ENCODE measurements at regions not wholly inside any gene's neighbourhood (a gene's known extent, or its start where the extent isn't known, plus 50 kb on each side); places are given as distances from the start of the nearest gene placed in this dataset.
"Not testable (repeated sequence)": the region's sequence is repeated elsewhere in the genome, so short reads cannot be mapped to it uniquely, and the experiment has no call there.

DNA sequence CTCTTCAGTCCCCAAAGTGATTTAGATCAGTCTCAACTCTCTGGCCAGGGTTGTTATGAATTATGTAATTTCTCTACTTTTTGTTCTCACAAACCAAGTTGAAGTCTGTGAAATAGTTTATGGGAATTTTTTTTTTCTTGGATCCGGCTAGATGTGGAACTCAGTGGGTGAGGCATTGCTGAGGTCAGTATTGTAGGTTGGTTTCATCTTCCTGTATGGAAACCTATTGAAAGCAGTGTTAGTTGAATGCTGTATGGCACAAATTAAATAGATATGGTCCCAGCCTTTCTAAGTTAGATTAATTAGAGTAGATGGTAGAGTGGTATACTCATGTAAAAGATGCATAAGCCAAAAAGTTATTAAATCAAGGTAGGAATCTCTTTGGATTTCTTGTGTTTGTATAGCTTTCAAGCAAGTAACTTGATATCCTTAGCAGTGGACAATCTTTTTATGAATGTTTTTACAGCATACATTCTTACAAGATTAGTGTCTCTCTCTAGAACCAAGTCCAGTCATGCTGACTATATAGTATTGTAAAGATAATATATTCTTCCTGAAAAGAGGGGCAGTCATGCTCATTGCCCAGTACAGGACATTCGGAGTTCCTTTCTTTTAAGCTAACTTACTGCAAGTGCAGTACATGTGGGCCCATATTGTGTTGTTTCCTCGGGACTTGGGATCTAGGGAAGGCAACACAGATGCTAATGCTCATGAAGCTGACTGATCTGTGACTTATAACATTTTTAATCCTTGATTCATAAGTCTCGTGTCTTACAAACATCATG lies 2541.1 kb downstream of the PCDH9 start:
- no peak for TF ChIP-seq TCF4 (CRISPR knock-in tag; IDR thresholded peaks at IDR 0.05; ENCODE audit: borderline replicate concordance)
- no peak for TF ChIP-seq CREB5 (CRISPR knock-in tag; IDR thresholded peaks at IDR 0.05; ENCODE audit: low read depth)
- no peak for TF ChIP-seq BACH2 (CRISPR knock-in tag; IDR thresholded peaks at IDR 0.05; ENCODE audit: borderline replicate concordance)
- TF ChIP-seq GLIS3 (CRISPR knock-in tag; IDR thresholded peaks at IDR 0.05), result no peak
- TF ChIP-seq PATZ1 (CRISPR knock-in tag; IDR thresholded peaks at IDR 0.05; ENCODE audit: borderline replicate concordance), result no peak
- no peak for TF ChIP-seq ZFP30 (CRISPR knock-in tag; IDR thresholded peaks at IDR 0.05)
- TF ChIP-seq SNAI2 (CRISPR knock-in tag; IDR thresholded peaks at IDR 0.05), result no peak
- TF ChIP-seq POU6F1 (CRISPR knock-in tag; IDR thresholded peaks at IDR 0.05; ENCODE audit: borderline replicate concordance, low read depth), result no peak
- peak; percentile 74 for ATAC-seq

DNA sequence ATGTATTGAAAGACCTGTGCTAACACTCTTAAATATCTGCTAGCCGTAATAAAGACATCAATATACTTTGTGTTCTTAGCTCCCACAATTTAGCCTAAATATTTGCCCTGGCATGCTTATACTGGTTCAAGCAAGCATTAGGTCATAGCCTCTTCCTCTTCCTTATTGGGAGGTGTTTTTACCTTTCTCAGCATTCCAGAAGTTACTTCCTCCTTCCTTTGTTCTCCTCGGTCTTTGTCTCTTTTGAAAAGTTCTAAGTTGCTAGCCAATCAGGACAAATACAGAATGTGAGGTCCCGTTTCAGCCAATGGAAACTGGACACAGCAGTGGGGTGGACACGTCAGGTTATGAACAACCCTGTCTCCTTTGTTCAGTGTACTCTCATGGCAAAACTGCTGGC lies 2543.6 kb downstream of the PCDH9 start:
- not testable (repeated sequence) for ATAC-seq

- no peak for TF ChIP-seq ISL1 (CRISPR knock-in tag; IDR thresholded peaks at IDR 0.05)
- no peak for TF ChIP-seq ZNF8 (CRISPR knock-in tag; IDR thresholded peaks at IDR 0.05)
- TF ChIP-seq CSDC2 (CRISPR knock-in tag; IDR thresholded peaks at IDR 0.05), result no peak
- TF ChIP-seq OSR1 (CRISPR knock-in tag; IDR thresholded peaks at IDR 0.05), result no peak
- no peak for TF ChIP-seq PPARA (CRISPR knock-in tag; IDR thresholded peaks at IDR 0.05; ENCODE audit: borderline replicate concordance)
- no peak for TF ChIP-seq ZFP30 (CRISPR knock-in tag; IDR thresholded peaks at IDR 0.05)
- no peak for TF ChIP-seq GLIS3 (CRISPR knock-in tag; IDR thresholded peaks at IDR 0.05)
- TF ChIP-seq, protein P1, sequence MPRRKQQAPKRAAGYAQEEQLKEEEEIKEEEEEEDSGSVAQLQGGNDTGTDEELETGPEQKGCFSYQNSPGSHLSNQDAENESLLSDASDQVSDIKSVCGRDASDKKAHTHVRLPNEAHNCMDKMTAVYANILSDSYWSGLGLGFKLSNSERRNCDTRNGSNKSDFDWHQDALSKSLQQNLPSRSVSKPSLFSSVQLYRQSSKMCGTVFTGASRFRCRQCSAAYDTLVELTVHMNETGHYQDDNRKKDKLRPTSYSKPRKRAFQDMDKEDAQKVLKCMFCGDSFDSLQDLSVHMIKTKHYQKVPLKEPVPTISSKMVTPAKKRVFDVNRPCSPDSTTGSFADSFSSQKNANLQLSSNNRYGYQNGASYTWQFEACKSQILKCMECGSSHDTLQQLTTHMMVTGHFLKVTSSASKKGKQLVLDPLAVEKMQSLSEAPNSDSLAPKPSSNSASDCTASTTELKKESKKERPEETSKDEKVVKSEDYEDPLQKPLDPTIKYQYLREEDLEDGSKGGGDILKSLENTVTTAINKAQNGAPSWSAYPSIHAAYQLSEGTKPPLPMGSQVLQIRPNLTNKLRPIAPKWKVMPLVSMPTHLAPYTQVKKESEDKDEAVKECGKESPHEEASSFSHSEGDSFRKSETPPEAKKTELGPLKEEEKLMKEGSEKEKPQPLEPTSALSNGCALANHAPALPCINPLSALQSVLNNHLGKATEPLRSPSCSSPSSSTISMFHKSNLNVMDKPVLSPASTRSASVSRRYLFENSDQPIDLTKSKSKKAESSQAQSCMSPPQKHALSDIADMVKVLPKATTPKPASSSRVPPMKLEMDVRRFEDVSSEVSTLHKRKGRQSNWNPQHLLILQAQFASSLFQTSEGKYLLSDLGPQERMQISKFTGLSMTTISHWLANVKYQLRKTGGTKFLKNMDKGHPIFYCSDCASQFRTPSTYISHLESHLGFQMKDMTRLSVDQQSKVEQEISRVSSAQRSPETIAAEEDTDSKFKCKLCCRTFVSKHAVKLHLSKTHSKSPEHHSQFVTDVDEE (CRISPR knock-in tag; IDR thresholded peaks at IDR 0.05), result no peak
- TF ChIP-seq RARB (CRISPR knock-in tag; IDR thresholded peaks at IDR 0.05), result no peak
- TF ChIP-seq PATZ1 (CRISPR knock-in tag; IDR thresholded peaks at IDR 0.05; ENCODE audit: borderline replicate concordance), result no peak
- no peak for TF ChIP-seq ZC3H10 (CRISPR knock-in tag; IDR thresholded peaks at IDR 0.05)
- TF ChIP-seq ZNF70 (CRISPR knock-in tag; IDR thresholded peaks at IDR 0.05), result no peak
- no peak for TF ChIP-seq ESRRG (CRISPR knock-in tag; IDR thresholded peaks at IDR 0.05)
- ATAC-seq, result no peak
These were observed 2545.3 kb downstream of the PCDH9 start for GRCh38 chr13:64684685-64685431.
